OCI-LY7 (cell line): ENCODE measurements at regions not wholly inside any gene's neighbourhood (a gene's known extent, or its start where the extent isn't known, plus 50 kb on each side); places are given as distances from the start of the nearest gene placed in this dataset.

Source experiments
- EZH2phosphoT487 ChIP-seq: fragments of 200-600 bp; sonication (generic); IDR thresholded peaks from 2 replicates; pipeline ENCODE4 v1.6.1; 2018; ENCODE audit warnings: low read depth, borderline replicate concordance, mild to moderate bottlenecking, mixed run types, antibody characterized with exemption, low read length, moderate library complexity, mixed read lengths
- TF ChIP-seq, protein P1 (sequence below): fragments of 200-600 bp; sonication (generic); conservative IDR thresholded peaks from 2 replicates; pipeline ENCODE4 v1.5.1; 2014; ENCODE audit warnings: mild to moderate bottlenecking, antibody characterized with exemption, low read length, moderate library complexity, mixed read lengths

DNA sequence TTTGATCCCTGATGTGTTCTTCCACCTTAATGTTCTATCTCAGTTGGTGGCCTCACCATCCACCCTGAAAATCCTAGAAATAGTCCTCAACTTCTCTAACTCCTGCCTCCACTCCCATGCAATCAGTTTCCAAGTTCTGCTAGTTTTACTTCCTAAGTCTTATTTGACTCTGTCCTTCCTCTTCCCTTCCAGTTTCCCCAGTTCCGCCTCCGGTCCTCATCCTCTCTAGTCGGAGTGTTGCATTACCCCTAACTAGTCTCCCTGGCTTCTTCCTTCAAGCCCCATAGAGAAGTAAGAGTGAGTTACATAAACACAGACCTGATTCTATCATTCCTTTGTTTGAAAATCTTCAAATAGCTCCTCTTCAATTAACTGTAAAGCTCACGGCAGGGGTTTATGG, 236.5 kb downstream of the GXYLT1 start:
- TF ChIP-seq, protein P1, sequence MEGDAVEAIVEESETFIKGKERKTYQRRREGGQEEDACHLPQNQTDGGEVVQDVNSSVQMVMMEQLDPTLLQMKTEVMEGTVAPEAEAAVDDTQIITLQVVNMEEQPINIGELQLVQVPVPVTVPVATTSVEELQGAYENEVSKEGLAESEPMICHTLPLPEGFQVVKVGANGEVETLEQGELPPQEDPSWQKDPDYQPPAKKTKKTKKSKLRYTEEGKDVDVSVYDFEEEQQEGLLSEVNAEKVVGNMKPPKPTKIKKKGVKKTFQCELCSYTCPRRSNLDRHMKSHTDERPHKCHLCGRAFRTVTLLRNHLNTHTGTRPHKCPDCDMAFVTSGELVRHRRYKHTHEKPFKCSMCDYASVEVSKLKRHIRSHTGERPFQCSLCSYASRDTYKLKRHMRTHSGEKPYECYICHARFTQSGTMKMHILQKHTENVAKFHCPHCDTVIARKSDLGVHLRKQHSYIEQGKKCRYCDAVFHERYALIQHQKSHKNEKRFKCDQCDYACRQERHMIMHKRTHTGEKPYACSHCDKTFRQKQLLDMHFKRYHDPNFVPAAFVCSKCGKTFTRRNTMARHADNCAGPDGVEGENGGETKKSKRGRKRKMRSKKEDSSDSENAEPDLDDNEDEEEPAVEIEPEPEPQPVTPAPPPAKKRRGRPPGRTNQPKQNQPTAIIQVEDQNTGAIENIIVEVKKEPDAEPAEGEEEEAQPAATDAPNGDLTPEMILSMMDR = no peak
- no peak for TF ChIP-seq EZH2phosphoT487
